SKM-1 treated with dmso at 0.1 percent for 144 hours (cell line): ENCODE measurements at regions not wholly inside any gene's neighbourhood (a gene's known extent, or its start where the extent isn't known, plus 50 kb on each side); places are given as distances from the start of the nearest gene placed in this dataset.

Experiments
- DNase-seq: peaks from one replicate; lab custom pipeline; 2025; ENCODE audit not compliant: unreplicated experiment; lab: John Stamatoyannopoulos, UW

GRCh38 chr7:142379201-142379885 lies 121.5 kb upstream of the PRSS58 start:
- no peak for DNase-seq

- no peak for DNase-seq
These were observed 119.7 kb upstream of the PRSS58 start for GRCh38 chr7:142377567-142377966.

- peak; percentile 92 for DNase-seq
These were observed 118.6 kb upstream of the PRSS58 start for GRCh38 chr7:142376356-142376997.

- DNase-seq = peak; percentile 56
These were observed 118.0 kb upstream of the PRSS58 start for GRCh38 chr7:142375710-142376313.

GRCh38 chr7:142372727-142373126 lies 114.9 kb upstream of the PRSS58 start:
- no peak for DNase-seq

GRCh38 chr7:142371586-142372377 lies 113.9 kb upstream of the PRSS58 start:
- DNase-seq = no peak

- DNase-seq = no peak
These were observed 107.6 kb upstream of the PRSS58 start for GRCh38 chr7:142365410-142365842.

- DNase-seq = no peak
These were observed 106.7 kb upstream of the PRSS58 start for GRCh38 chr7:142364551-142364950.

GRCh38 chr7:142362349-142362748 lies 104.5 kb upstream of the PRSS58 start:
- DNase-seq = no peak

- DNase-seq = no peak
These were observed 101.9 kb upstream of the PRSS58 start for GRCh38 chr7:142359694-142360279.

- DNase-seq = peak; percentile 45
These were observed 100.2 kb upstream of the PRSS58 start for GRCh38 chr7:142357953-142358520.

- DNase-seq = no peak
These were observed 98.3 kb upstream of the PRSS58 start for GRCh38 chr7:142356166-142356565.

GRCh38 chr7:142355328-142355727 lies 97.5 kb upstream of the PRSS58 start:
- DNase-seq = no peak

- no peak for DNase-seq
These were observed 95.5 kb upstream of the PRSS58 start for GRCh38 chr7:142353147-142354060.

GRCh38 chr7:142352543-142352942 lies 94.7 kb upstream of the PRSS58 start:
- no peak for DNase-seq

- DNase-seq = no peak
These were observed 93.3 kb upstream of the PRSS58 start for GRCh38 chr7:142351145-142351544.

- no peak for DNase-seq
These were observed 92.0 kb upstream of the PRSS58 start for GRCh38 chr7:142349670-142350405.

- DNase-seq = no peak
These were observed 91.1 kb upstream of the PRSS58 start for GRCh38 chr7:142348921-142349405.

- DNase-seq = no peak
These were observed 90.2 kb upstream of the PRSS58 start for GRCh38 chr7:142348100-142348499.
